ENCODE measurements at regions not wholly inside any gene's neighbourhood (a gene's known extent, or its start where the extent isn't known, plus 50 kb on each side); places are given as distances from the start of the nearest gene placed in this dataset.

GRCh38 chr13:83003185-83003584, 879.1 kb downstream of the SLITRK1 start:
- no TSS peak for BruUV-seq (replicated peaks)
- Histone ChIP-seq H3K4me3 (replicated peaks in 1 of 3; ENCODE audit: insufficient read depth in 1 of 3, low read depth in 1 of 3, low read length in 3 of 3) (no peak overlapping the region), H2AFZ (ENCODE audit: low read depth, low read length) (no peak overlapping the region), H3K9ac (replicated peaks; ENCODE audit: extremely low read depth, insufficient read depth, low read length) (no peak overlapping the region), H3K4me2 (ENCODE audit: insufficient read depth, low read length) (no peak overlapping the region), H3K27ac (ENCODE audit: insufficient read depth, low read depth, low read length) (no peak overlapping the region), H3K36me3 (ENCODE audit: control insufficient read depth in 2 of 2, extremely low read depth in 1 of 2, insufficient read depth in 2 of 2, low read length in 2 of 2) (no peaks in the 10 kb centered on the region), H3K4me1 (ENCODE audit: control insufficient read depth, extremely low read depth, insufficient read depth, low read length) (no peaks in the 10 kb centered on the region), H3K79me2 (ENCODE audit: control insufficient read depth, insufficient read depth, low read length) (no peaks in the 10 kb centered on the region), H3K9me3 (replicated peaks; ENCODE audit: control insufficient read depth, insufficient read depth, low read length) (peaks cover 4% of the 10 kb centered on the region), H3K27me3 (ENCODE audit: control insufficient read depth in 2 of 2, insufficient read depth in 2 of 2, low read length in 2 of 2) (no peaks in the 10 kb centered on the region), H3K9me1 (replicated peaks; ENCODE audit: control insufficient read depth, extremely low read depth, insufficient read depth, low read length) (no peaks in the 10 kb centered on the region), H4K20me1 (replicated peaks; ENCODE audit: control insufficient read depth, extremely low read depth, insufficient read depth, low read length) (no peaks in the 10 kb centered on the region)
- POLR2A ChIA-PET: no interaction called here
- CTCF ChIA-PET: no interaction called here
- FAIRE-seq (no peak), DNase-seq (ENCODE audit: low read depth, low spot score) (no peak)
- dilution Hi-C loops (cut with MboI; ENCODE audit: extremely low pct_ligation_motif_present, low sequenced_read_pairs) (no loop called here), intact Hi-C loops (cut with micrococcal nuclease) (no loop called here)
- TF ChIP-seq MAX (IDR thresholded peaks at IDR 0.05; ENCODE audit: insufficient read depth, insufficient read length): no peak
- TF ChIP-seq CTCF (IDR thresholded peaks at IDR 0.05; ENCODE audit: extremely low read depth in 1 of 2, insufficient read depth in 1 of 2, low read depth in 1 of 2, low read length in 2 of 2): no peak
- no peak for TF ChIP-seq POLR2AphosphoS5 (IDR thresholded peaks at IDR 0.05; ENCODE audit: insufficient read depth, low read depth, low read length)
- TF ChIP-seq GATA2 (IDR thresholded peaks at IDR 0.05; ENCODE audit: insufficient read depth, insufficient read length, low read depth, low read length): no peak
- no peak for TF ChIP-seq EZH2 (IDR thresholded peaks at IDR 0.05; ENCODE audit: borderline replicate concordance, low read depth, low read length, severe bottlenecking)
- TF ChIP-seq FOS (IDR thresholded peaks at IDR 0.05; ENCODE audit: borderline replicate concordance, insufficient read depth, low read length): no peak
- TF ChIP-seq POLR2A (IDR thresholded peaks at IDR 0.05; ENCODE audit: low read depth, low read length): no peak

Measured in endothelial cell of umbilical vein (primary cell).